Retinal pigment epithelial cell (primary cell): ENCODE measurements at regions not wholly inside any gene's neighbourhood (a gene's known extent, or its start where the extent isn't known, plus 50 kb on each side); places are given as distances from the start of the nearest gene placed in this dataset.
"Not testable (repeated sequence)": the region's sequence is repeated elsewhere in the genome, so short reads cannot be mapped to it uniquely, and the experiment has no call there.

Experiments
- DNase-seq: peaks from one replicate; pipeline ENCODE4 v3.0.0-alpha.2; 2010; ENCODE audit warnings: low read depth
- H3K4me3 ChIP-seq: 2 replicates; pipeline ENCODE4 v1.5.1; 2011; ENCODE audit warnings: mild to moderate bottlenecking, low read length, control low read depth, moderate library complexity
- TF ChIP-seq, protein P1 (sequence below): conservative IDR thresholded peaks from 2 replicates; pipeline ENCODE4 v1.5.1; 2011; ENCODE audit warnings: low read depth, low read length, control low read depth, inconsistent platforms

DNA sequence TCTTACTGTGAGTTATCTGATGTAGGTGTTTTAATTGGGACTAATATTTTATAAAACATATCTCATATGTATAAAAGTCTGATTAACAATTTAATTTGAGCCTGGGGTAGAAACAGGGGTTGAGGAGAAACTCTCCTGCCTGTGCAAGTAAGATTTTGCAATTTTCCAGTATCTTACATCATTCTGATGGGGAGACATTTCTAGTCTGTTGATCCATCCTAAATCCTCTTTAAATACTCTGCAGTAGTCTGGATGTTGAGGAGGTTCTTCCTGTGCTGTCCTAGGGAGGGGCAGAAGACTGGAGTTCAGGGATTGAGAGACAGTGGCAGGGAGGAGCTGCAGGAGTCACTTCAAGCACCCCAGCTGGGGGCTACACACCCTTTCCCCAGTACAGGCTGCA, 287.8 kb downstream of the ADGRD1 start:
- no peak overlapping the region for H3K4me3 ChIP-seq
- TF ChIP-seq, protein P1, sequence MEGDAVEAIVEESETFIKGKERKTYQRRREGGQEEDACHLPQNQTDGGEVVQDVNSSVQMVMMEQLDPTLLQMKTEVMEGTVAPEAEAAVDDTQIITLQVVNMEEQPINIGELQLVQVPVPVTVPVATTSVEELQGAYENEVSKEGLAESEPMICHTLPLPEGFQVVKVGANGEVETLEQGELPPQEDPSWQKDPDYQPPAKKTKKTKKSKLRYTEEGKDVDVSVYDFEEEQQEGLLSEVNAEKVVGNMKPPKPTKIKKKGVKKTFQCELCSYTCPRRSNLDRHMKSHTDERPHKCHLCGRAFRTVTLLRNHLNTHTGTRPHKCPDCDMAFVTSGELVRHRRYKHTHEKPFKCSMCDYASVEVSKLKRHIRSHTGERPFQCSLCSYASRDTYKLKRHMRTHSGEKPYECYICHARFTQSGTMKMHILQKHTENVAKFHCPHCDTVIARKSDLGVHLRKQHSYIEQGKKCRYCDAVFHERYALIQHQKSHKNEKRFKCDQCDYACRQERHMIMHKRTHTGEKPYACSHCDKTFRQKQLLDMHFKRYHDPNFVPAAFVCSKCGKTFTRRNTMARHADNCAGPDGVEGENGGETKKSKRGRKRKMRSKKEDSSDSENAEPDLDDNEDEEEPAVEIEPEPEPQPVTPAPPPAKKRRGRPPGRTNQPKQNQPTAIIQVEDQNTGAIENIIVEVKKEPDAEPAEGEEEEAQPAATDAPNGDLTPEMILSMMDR, result no peak

DNA sequence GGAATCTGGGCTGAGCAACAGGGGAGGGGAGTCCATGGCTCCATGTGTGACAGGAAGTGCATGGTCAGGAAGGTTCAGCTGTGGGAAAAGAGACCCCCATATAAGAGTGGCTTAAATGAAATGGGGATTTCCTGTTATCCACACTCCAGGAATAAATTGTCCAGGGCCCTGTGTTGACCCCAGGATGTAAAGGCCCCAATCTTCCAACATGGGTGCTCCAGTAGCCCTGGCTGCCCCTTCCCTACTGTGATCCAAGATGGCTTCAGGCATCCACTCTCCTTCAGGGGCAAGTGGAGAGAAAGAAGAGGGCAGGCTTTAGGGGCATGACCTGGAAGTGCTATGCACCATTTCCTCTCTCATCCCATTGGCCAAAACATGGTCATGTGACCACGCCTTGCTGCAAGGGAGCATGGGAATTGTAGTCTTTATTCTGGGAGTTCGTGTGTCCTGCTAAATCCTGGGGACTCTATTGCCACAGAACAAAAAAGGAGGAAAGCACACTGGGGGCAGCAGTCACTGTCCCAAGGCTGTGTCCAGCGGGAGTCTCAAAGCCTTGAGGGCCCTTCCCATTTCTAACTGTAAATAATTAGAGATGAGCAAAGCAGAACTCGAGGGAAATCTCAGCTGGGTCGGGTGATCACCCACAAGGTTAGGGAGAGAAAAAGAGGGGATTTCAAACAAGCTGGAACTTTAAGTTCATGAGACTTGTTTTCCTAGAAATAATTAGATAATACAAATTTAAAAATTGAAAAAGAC, 289.2 kb downstream of the ADGRD1 start:
- TF ChIP-seq, protein P1, result no peak
- no peak for DNase-seq
- no peak overlapping the region for H3K4me3 ChIP-seq

More for the DNA sequence above, 287.8 kb downstream of the ADGRD1 start:
- DNase-seq, result no peak

DNA sequence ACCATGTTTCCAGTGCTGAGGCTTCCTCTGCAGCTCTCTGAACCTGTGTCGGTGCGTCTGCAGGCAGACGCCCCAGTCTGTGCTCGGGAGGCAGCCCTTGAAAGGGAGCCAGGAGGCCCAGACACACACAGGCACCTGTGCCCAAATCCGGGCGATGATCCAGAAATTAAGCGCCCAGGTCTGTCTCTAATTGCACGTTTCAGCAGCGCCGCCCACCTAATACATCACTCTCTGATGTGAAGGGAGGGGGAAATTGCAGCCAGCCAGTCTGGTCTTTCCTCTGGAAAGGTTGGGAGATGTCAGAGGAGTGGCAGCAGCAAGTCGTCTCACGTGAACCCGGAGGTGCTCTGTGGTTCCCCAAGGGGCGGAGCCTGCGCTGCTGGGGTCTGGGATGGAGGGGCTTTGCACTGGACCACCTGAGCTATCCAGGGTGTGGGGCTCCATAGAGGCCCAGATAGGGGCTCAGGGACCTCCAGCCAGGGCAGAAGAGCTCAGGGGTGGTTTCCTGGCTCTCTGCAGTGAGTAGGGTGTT, 290.5 kb downstream of the ADGRD1 start:
- not testable (repeated sequence) for DNase-seq

DNA sequence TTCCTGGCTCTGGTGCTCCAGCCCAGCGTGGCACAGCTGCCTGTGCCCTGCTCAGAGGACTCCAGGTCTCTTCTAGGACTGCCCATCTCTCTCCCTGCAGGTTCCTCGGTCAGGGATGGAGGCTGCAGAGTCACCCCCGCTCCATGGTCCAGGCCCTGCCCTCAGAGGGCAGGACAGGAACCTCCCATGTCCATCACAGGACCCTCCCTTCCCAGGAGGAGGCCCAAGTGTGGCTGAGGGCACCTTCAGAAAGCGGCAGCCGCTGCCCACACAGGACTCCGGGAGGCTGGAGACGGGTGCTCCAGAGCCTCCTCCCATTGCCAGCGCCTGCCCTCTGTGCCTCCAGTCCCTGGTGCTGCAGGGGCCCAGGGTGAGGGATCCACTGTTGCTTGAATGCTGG, 291.5 kb downstream of the ADGRD1 start:
- not testable (repeated sequence) for DNase-seq, H3K4me3 ChIP-seq

More for the DNA sequence above, 290.5 kb downstream of the ADGRD1 start:
- not testable (repeated sequence) for H3K4me3 ChIP-seq

DNA sequence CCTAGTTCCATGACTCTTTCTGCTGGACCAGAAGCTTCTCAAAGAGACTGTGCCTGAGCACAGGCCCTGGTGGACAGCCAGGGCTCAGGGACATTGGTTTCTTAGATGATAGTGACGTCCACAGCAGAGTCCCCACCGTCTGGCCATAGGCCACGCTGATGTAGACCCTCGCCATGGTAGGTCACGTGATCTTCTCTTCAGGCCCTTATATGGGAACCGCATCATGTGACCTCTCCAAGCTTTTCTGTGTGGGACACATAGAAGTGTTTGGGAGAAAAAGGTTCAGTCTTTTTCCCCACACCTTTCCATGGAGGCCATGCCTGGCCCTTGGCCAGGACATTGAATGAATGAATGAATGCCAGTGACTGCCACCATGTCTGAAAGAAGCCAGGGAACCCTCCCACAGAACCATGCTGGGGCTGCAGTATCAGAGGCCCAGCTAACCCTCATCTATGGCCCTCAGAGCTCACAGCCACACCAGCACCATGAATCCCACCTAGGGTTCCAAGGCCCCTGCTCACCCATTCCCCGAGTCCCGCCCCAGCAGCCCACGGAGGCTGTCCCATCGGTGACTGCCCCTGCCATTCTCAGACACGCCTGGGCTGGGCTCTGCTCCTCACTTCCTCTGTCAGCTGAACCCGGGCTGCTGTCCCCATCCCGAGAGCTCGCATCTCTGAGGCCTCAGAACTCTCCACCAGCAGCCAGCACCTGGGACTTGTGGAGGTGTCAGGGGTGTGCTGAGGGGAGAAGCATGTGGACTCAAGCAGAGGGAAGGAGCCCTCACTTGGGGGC, 292.1 kb downstream of the ADGRD1 start:
- no peak for DNase-seq
- TF ChIP-seq, protein P1, result no peak

DNA sequence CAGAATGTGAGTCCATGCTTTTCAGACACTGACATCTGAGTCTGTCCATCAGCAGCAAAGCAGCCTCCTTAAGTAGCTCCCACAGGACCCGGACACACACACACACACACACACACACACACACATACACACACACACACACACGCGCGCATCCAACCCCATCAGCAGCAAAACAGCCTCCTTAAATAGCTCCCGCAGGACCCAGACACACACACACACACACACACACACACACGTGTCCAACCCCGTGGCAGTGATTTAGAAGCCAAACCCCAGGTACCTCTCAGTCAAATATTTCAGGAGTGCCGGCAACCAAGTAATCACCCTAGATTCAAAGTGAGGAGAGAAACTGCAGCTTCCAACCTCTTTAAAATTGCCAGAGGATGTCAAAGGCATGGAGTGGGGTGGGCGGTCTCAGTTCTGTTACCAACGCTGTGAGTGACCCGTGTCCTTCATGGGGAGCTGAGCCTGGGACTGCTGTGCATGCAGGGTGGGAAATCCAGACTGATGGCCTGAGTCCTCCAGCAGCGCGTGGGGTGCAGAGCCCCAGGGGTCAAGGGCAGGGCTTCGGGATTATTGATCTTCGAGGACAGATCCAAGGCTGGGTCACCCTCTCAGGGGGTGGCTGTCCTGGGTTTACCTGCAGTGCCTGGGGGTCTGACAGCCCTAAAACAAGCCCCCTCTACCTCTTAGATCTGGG, 293.5 kb downstream of the ADGRD1 start:
- H3K4me3 ChIP-seq, DNase-seq: not testable (repeated sequence)

More for the DNA sequence above, 292.1 kb downstream of the ADGRD1 start:
- no peak overlapping the region for H3K4me3 ChIP-seq

GRCh38 chr12:131247875-131248274, 294.2 kb downstream of the ADGRD1 start:
- not testable (repeated sequence) for DNase-seq, H3K4me3 ChIP-seq

GRCh38 chr12:131249246-131250027, 295.7 kb downstream of the ADGRD1 start:
- no peak for DNase-seq
- no peak overlapping the region for H3K4me3 ChIP-seq
- TF ChIP-seq, protein P1, result no peak
